Liver (tissue), 8 donors: ENCODE measurements at regions not wholly inside any gene's neighbourhood (a gene's known extent, or its start where the extent isn't known, plus 50 kb on each side); places are given as distances from the start of the nearest gene placed in this dataset.

Source experiments
- DNase-seq: peaks from one replicate; pipeline ENCODE4 v3.0.0-alpha.2; 2017; ENCODE audit warnings: low spot score
- H3K27ac ChIP-seq, 2 donors: one replicate each; pipeline ENCODE4 v1.7.0; 2013; ENCODE audit warnings: inconsistent platforms in 2 of 2, low read length in 2 of 2, control low read depth in 1 of 2, low read depth in 1 of 2, mild to moderate bottlenecking in 1 of 2
- H3K27me3 ChIP-seq, 4 donors: one replicate each; pipeline versions ENCODE4 v1.6.1 to v1.7.0; 2013; ENCODE audit warnings: low read length in 3 of 4, inconsistent platforms in 1 of 4, mild to moderate bottlenecking in 1 of 4, moderate library complexity in 1 of 4; ENCODE audit not compliant: control insufficient read depth in 4 of 4, insufficient read depth in 4 of 4
- H3K36me3 ChIP-seq, 4 donors: one replicate each; pipeline versions ENCODE4 v1.6.1 to v1.7.0; 2013; ENCODE audit warnings: low read length in 3 of 4, mild to moderate bottlenecking in 3 of 4, low read depth in 1 of 4, moderate library complexity in 1 of 4; ENCODE audit not compliant: control insufficient read depth in 4 of 4, insufficient read depth in 3 of 4
- H3K4me1 ChIP-seq, 4 donors: one replicate each; pipeline versions ENCODE4 v1.6.1 to v1.7.0; 2013; ENCODE audit warnings: low read length in 3 of 4, mild to moderate bottlenecking in 3 of 4, moderate library complexity in 1 of 4; ENCODE audit not compliant: control insufficient read depth in 4 of 4, insufficient read depth in 4 of 4
- H3K4me3 ChIP-seq, 3 donors: one replicate each; pipeline versions ENCODE4 v1.6.1 to v1.7.0; 2013; ENCODE audit warnings: low read length in 3 of 3, control low read depth in 1 of 3, low read depth in 1 of 3, mild to moderate bottlenecking in 1 of 3
- H3K9ac ChIP-seq, 2 donors: one replicate each; pipeline ENCODE4 v1.7.0; 2013; ENCODE audit warnings: low read length in 2 of 2, mild to moderate bottlenecking in 2 of 2, moderate library complexity in 2 of 2, control low read depth in 1 of 2, low read depth in 1 of 2
- H3K9me3 ChIP-seq, 4 donors: one replicate each; pipeline versions ENCODE4 v1.6.1 to v1.7.0; 2013; ENCODE audit warnings: low read length in 3 of 4; ENCODE audit not compliant: control insufficient read depth in 4 of 4
- CTCF ChIP-seq: fragments of 150-350 bp; IDR thresholded peaks from 2 replicates; pipeline ENCODE4 v1.5.1; 2017; ENCODE audit warnings: improper control_type of control experiment, low read depth, low read length; ENCODE audit not compliant: missing input control
- EGR1 ChIP-seq, 2 donors: IDR thresholded peaks; 2 replicates each; pipeline ENCODE4 v1.6.1; 2016 to 2018; ENCODE audit warnings: antibody characterized with exemption in 2 of 2, low read depth in 2 of 2
- FOXA2 ChIP-seq: IDR thresholded peaks from 2 replicates; pipeline ENCODE4 v1.6.1; 2016; ENCODE audit warnings: antibody characterized with exemption
- GABPA ChIP-seq, 2 donors: IDR thresholded peaks in 1 of 2; conservative IDR thresholded peaks in 1 of 2; 2 replicates each; pipeline ENCODE4 v1.6.1; 2016; ENCODE audit warnings: antibody characterized with exemption in 2 of 2, mild to moderate bottlenecking in 1 of 2, moderate library complexity in 1 of 2
- HNF4G ChIP-seq: IDR thresholded peaks from 2 replicates; pipeline ENCODE4 v1.6.1; 2016; ENCODE audit warnings: antibody characterized with exemption
- NR2F2 ChIP-seq: IDR thresholded peaks from 2 replicates; pipeline ENCODE4 v1.6.1; 2016; ENCODE audit warnings: antibody characterized with exemption
- RAD21 ChIP-seq, 2 donors: IDR thresholded peaks; 2 replicates each; pipeline ENCODE4 v1.6.1; 2016; ENCODE audit warnings: antibody characterized with exemption in 2 of 2, mild to moderate bottlenecking in 2 of 2
- RXRA ChIP-seq, 2 donors: IDR thresholded peaks; 2 replicates each; pipeline ENCODE4 v1.6.1; 2017 to 2018; ENCODE audit warnings: antibody characterized with exemption in 2 of 2, mild to moderate bottlenecking in 1 of 2
- YY1 ChIP-seq: IDR thresholded peaks from 2 replicates; pipeline ENCODE4 v1.6.1; 2016; ENCODE audit warnings: antibody characterized with exemption, mild to moderate bottlenecking
- WGBS: extraction: QIAGEN DNeasy Blood & Tissue Kit; methylation state at CpG from one replicate; pipeline ENCODE4 v1.1.7; 2013; 5-methylcytosine and 5-hydroxymethylcytosine counted together
- donor health status: healthy.
- donor health status: healthy.
- donor health status: healthy.
- donor health status: healthy.
- donor health status: healthy.

GRCh38 chr13:73633817-73634460, 500.3 kb downstream of the KLF12 start:
- TF ChIP-seq HNF4G (no peak), RAD21 (IDR thresholded peaks at IDR 0.05) (no peak), RXRA (IDR thresholded peaks at IDR 0.05) (no peak), EGR1 (IDR thresholded peaks at IDR 0.05; ENCODE audit: low read depth in 2 of 2) (no peak), GABPA (IDR thresholded peaks at IDR 0.05 in 1 of 2, conservative IDR thresholded peaks at IDR 0.05 in 1 of 2) (no peak), CTCF (no peak), YY1 (no peak), FOXA2 (no peak), NR2F2 (no peak)
- H3K36me3 ChIP-seq = no peaks in the 10 kb centered on the region
- WGBS = 70% methylated on average over 4 of the region's 4 CpGs
- H3K27ac ChIP-seq = no peak overlapping the region
- H3K27me3 ChIP-seq = peaks cover 0 to 2% (median 0%) of the 10 kb centered on the region in 4 donors
- H3K4me1 ChIP-seq = no peaks in the 10 kb centered on the region
- H3K9ac ChIP-seq = no peak overlapping the region
- DNase-seq = no peak
- no peaks in the 10 kb centered on the region for H3K9me3 ChIP-seq
- H3K4me3 ChIP-seq = no peak overlapping the region

- 80% methylated on average over 5 of the region's 5 CpGs for WGBS
- no peak overlapping the region for H3K4me3 ChIP-seq
Measured at GRCh38 chr13:73631411-73631810, 502.8 kb downstream of the KLF12 start.

More at GRCh38 chr13:73631411-73631810, 502.8 kb downstream of the KLF12 start:
- TF ChIP-seq FOXA2 = no peak
- TF ChIP-seq YY1 = no peak
- no peak for TF ChIP-seq CTCF
- Histone ChIP-seq H3K9ac (no peak overlapping the region), H3K27ac (no peak overlapping the region), H3K27me3 (peaks cover 0 to 2% (median 0%) of the 10 kb centered on the region in 4 donors), H3K9me3 (no peaks in the 10 kb centered on the region), H3K4me1 (no peaks in the 10 kb centered on the region), H3K36me3 (no peaks in the 10 kb centered on the region)
- no peak for DNase-seq
